Activated naive CD8-positive, alpha-beta T cell treated with anti-CD3 and anti-CD28 coated beads, Interleukin-2, amount 50 U/mL, for 24 hours (primary cell): ENCODE measurements at regions not wholly inside any gene's neighbourhood (a gene's known extent, or its start where the extent isn't known, plus 50 kb on each side); places are given as distances from the start of the nearest gene placed in this dataset.

Experiments
- ATAC-seq: fragments of 150-1000 bp; cut with Tn5 transposase; one replicate; pipeline ENCODE4 v1.10.0; 2021
- DNase-seq: peaks from one replicate; pipeline ENCODE4 v3.0.0; 2021
- H3K27ac Mint-ChIP-seq: one replicate; pipeline ENCODE4 v1.8.0; 2021; ENCODE audit warnings: mild to moderate bottlenecking, mixed read lengths
- H3K27me3 Mint-ChIP-seq: one replicate; pipeline ENCODE4 v1.8.0; 2021; ENCODE audit warnings: mixed read lengths
- H3K36me3 Mint-ChIP-seq: one replicate; pipeline ENCODE4 v1.8.0; 2021; ENCODE audit warnings: low read depth, mixed read lengths
- H3K4me1 Mint-ChIP-seq: one replicate; pipeline ENCODE4 v1.8.0; 2021; ENCODE audit warnings: mixed read lengths
- H3K4me3 Mint-ChIP-seq: one replicate; pipeline ENCODE4 v1.8.0; 2021; ENCODE audit warnings: mild to moderate bottlenecking, moderate library complexity, mixed read lengths
- H3K9me3 Mint-ChIP-seq: one replicate; pipeline ENCODE4 v1.8.0; 2021; ENCODE audit warnings: mixed read lengths

- Mint-ChIP-seq H3K27ac (no peak overlapping the region), H3K9me3 (peaks cover 3% of the 10 kb centered on the region), H3K36me3 (no peaks in the 10 kb centered on the region), H3K4me3 (no peak overlapping the region), H3K27me3 (no peaks in the 10 kb centered on the region), H3K4me1 (no peaks in the 10 kb centered on the region)
- ATAC-seq (no peak), DNase-seq (no peak)
Observed at GRCh38 chr13:80009760-80010159, 331.2 kb downstream of the SPRY2 start.

- no peaks in the 10 kb centered on the region for H3K36me3 Mint-ChIP-seq
- DNase-seq (no peak), ATAC-seq (no peak)
- H3K27me3 Mint-ChIP-seq, result no peaks in the 10 kb centered on the region
- H3K27ac Mint-ChIP-seq, result no peak overlapping the region
- no peak overlapping the region for H3K4me3 Mint-ChIP-seq
- H3K4me1 Mint-ChIP-seq, result no peaks in the 10 kb centered on the region
- peaks cover 3% of the 10 kb centered on the region for H3K9me3 Mint-ChIP-seq
Observed at GRCh38 chr13:80006940-80007339, 334.0 kb downstream of the SPRY2 start.

DNA sequence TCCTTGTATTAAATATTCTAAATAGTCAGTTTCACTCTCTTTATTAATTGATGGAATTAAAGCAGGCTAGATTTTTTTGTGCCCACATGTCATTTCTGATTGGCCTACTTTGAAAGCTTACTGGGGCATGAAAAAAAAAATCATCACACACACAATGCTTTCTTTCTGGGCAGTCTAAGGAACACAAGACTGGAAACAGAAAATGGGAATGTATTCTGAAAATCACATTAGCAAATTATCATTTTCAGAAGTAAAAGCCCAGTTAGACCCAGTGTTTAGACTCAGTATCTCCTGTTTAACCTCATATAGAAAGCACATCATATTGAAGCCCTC lies 339.4 kb downstream of the SPRY2 start:
- DNase-seq (no peak), ATAC-seq (no peak)
- Mint-ChIP-seq H3K9me3 (peaks cover 3% of the 10 kb centered on the region), H3K4me3 (no peak overlapping the region), H3K27me3 (no peaks in the 10 kb centered on the region), H3K4me1 (no peaks in the 10 kb centered on the region), H3K36me3 (no peaks in the 10 kb centered on the region), H3K27ac (no peak overlapping the region)

DNA sequence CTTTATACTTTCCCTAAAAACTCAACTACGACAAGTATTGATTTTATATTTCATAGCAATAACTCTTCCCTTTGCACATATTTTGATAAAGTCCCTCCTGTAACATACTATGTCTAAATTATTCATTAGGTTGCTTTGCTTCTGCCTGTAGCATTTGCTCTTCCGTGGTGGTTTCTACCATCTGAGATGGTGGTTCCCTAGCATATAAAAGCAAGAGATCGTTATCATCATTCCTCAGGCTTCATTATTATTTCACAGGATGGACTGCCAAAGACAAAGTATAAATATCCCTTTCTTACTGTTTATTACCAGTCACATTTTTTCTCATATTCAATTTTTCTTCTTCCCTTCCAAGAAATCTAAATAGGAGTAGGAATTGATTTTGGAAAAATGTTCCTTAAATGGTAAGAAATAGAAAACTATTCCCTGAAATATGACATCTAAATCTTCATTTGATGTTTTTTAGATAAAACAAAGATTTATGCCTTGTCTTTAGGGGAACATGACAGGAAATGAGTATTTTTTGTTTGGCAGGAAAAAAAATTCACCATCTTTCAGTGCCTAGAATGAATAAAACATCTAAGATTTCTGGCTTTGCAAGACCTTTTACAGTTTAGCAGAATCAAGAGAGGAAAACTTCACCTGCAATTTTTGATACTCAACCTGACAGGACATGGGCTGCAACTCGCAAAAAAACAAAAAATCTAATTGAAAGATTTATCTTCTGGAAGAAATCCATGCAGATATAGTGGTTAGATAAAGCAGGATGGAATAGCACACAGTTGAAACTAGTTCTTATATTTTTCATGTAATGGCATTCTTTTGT lies 340.0 kb downstream of the SPRY2 start:
- ATAC-seq, result no peak
- Mint-ChIP-seq H3K27ac (no peak overlapping the region), H3K4me3 (no peak overlapping the region), H3K27me3 (no peaks in the 10 kb centered on the region), H3K36me3 (no peaks in the 10 kb centered on the region), H3K9me3 (peaks cover 3% of the 10 kb centered on the region), H3K4me1 (no peaks in the 10 kb centered on the region)
- DNase-seq, result no peak

- no peaks in the 10 kb centered on the region for H3K9me3 Mint-ChIP-seq
- ATAC-seq (no peak), DNase-seq (no peak)
- H3K4me1 Mint-ChIP-seq, result no peaks in the 10 kb centered on the region
- H3K36me3 Mint-ChIP-seq, result no peaks in the 10 kb centered on the region
- H3K4me3 Mint-ChIP-seq, result no peak overlapping the region
- no peak overlapping the region for H3K27ac Mint-ChIP-seq
- no peaks in the 10 kb centered on the region for H3K27me3 Mint-ChIP-seq
Observed at GRCh38 chr13:79999601-80000000, 341.3 kb downstream of the SPRY2 start.

- no peak overlapping the region for H3K4me3 Mint-ChIP-seq
- no peaks in the 10 kb centered on the region for H3K36me3 Mint-ChIP-seq
- ATAC-seq (no peak), DNase-seq (no peak)
- no peaks in the 10 kb centered on the region for H3K4me1 Mint-ChIP-seq
- no peak overlapping the region for H3K27ac Mint-ChIP-seq
- H3K9me3 Mint-ChIP-seq, result no peaks in the 10 kb centered on the region
- H3K27me3 Mint-ChIP-seq, result no peaks in the 10 kb centered on the region
Observed at GRCh38 chr13:79998381-79998880, 342.5 kb downstream of the SPRY2 start.

DNA sequence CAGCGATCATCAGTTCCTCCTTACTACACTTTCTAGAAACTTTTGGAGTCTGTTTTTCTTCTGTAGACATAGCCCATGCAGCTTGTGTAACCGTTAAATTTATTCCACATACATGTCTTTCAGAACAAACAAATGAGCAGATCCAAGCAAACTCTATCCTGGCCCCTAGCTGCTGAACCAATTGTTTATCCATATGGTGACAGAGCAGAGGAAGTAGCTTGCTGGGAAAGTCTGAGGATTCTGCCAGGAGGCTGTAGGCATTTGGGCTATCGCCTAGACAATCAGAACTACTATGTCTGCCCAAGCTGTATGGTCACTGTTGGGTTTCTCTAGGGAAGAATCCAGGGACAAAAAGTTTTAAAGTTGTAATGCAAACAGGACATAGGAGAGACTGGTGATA lies 343.7 kb downstream of the SPRY2 start:
- Mint-ChIP-seq H3K4me1 (no peaks in the 10 kb centered on the region), H3K27ac (no peak overlapping the region), H3K27me3 (no peaks in the 10 kb centered on the region), H3K4me3 (no peak overlapping the region), H3K36me3 (no peaks in the 10 kb centered on the region), H3K9me3 (no peaks in the 10 kb centered on the region)
- ATAC-seq (no peak), DNase-seq (no peak)

GRCh38 chr13:79995334-79995733 lies 345.6 kb downstream of the SPRY2 start:
- no peak overlapping the region for H3K4me3 Mint-ChIP-seq
- H3K27me3 Mint-ChIP-seq, result no peaks in the 10 kb centered on the region
- DNase-seq (no peak), ATAC-seq (no peak)
- no peak overlapping the region for H3K27ac Mint-ChIP-seq
- H3K4me1 Mint-ChIP-seq, result no peaks in the 10 kb centered on the region
- no peaks in the 10 kb centered on the region for H3K36me3 Mint-ChIP-seq
- H3K9me3 Mint-ChIP-seq, result no peaks in the 10 kb centered on the region

GRCh38 chr13:79992111-79992510 lies 348.8 kb downstream of the SPRY2 start:
- ATAC-seq (no peak), DNase-seq (no peak)
- Mint-ChIP-seq H3K36me3 (no peaks in the 10 kb centered on the region), H3K4me1 (no peaks in the 10 kb centered on the region), H3K4me3 (no peak overlapping the region), H3K27me3 (no peaks in the 10 kb centered on the region), H3K27ac (no peak overlapping the region), H3K9me3 (no peaks in the 10 kb centered on the region)

DNA sequence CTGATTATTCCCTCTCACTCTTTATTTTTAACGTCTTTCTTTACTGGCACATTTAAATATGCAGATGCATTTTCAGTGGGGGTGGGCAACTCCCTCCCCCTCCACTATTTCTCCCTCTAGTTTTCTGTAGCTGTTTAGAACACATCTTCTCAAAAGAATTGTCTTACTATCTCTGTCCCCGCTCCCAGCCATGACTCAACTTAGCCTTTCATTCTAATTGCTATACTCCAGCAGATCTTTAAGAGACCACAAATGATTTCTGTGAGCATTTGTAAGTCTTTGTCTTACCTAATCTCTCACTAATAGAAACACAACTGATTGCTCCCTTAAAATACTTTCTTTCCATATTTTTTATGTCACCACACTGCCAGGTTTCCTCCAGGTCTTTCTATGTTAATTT lies 350.9 kb downstream of the SPRY2 start:
- no peaks in the 10 kb centered on the region for H3K9me3 Mint-ChIP-seq
- ATAC-seq, result no peak

GRCh38 chr13:79989217-79989661 lies 351.7 kb downstream of the SPRY2 start:
- Mint-ChIP-seq H3K27ac (no peak overlapping the region), H3K4me3 (no peak overlapping the region), H3K36me3 (no peaks in the 10 kb centered on the region), H3K27me3 (no peaks in the 10 kb centered on the region), H3K4me1 (no peaks in the 10 kb centered on the region), H3K9me3 (no peaks in the 10 kb centered on the region)
- no peak for DNase-seq
- ATAC-seq, result no peak

More for the DNA sequence above, 350.9 kb downstream of the SPRY2 start:
- DNase-seq, result no peak
- Mint-ChIP-seq H3K27ac (no peak overlapping the region), H3K27me3 (no peaks in the 10 kb centered on the region), H3K4me3 (no peak overlapping the region), H3K4me1 (no peaks in the 10 kb centered on the region), H3K36me3 (no peaks in the 10 kb centered on the region)

GRCh38 chr13:79988573-79988972 lies 352.4 kb downstream of the SPRY2 start:
- Mint-ChIP-seq H3K4me1 (no peaks in the 10 kb centered on the region), H3K27me3 (no peaks in the 10 kb centered on the region), H3K27ac (no peak overlapping the region), H3K36me3 (no peaks in the 10 kb centered on the region), H3K9me3 (no peaks in the 10 kb centered on the region), H3K4me3 (no peak overlapping the region)
- ATAC-seq (no peak), DNase-seq (no peak)

DNA sequence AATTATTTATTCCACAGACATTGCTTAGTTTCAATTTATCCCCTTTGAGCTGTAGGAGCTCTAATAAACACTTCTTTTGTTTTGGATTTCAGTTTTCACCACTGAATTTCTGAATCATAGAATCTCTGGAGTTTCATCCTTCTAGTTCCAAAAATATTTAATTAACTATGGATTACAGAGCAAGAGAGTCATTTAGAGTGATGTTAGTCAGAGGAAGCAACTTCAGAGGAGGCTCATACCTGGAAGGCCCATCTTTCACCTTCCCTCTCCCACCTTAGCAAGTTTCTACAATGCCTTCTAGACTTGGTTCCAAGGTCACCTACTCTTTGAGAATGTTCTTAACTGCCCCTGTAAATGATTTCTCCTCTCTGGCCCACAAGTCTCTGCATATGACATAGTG lies 353.2 kb downstream of the SPRY2 start:
- no peaks in the 10 kb centered on the region for H3K4me1 Mint-ChIP-seq
- H3K9me3 Mint-ChIP-seq, result peaks cover 3% of the 10 kb centered on the region
- no peaks in the 10 kb centered on the region for H3K36me3 Mint-ChIP-seq
- no peak overlapping the region for H3K4me3 Mint-ChIP-seq
- H3K27ac Mint-ChIP-seq, result no peak overlapping the region
- H3K27me3 Mint-ChIP-seq, result no peaks in the 10 kb centered on the region
- ATAC-seq (no peak), DNase-seq (no peak)

DNA sequence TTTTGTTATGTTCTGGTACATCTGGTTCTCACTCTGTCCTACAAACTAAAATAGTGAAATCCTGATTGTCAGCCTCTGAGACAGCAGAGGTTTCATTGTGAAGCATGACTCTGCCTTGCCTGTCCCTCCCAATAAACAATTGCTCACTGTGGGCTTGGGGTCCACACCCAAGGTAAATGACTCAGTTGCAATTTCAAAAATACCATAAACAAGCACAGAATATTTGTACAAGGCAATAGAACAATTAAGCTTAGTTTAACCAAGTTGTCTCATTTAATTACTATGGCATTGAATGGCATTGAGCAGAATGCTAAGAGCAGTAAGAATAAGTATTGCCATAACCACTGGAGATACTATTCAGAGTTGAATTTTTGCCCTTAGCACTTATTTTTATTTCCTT lies 353.6 kb downstream of the SPRY2 start:
- no peaks in the 10 kb centered on the region for H3K36me3 Mint-ChIP-seq
- no peak overlapping the region for H3K27ac Mint-ChIP-seq
- DNase-seq, result no peak
- H3K4me3 Mint-ChIP-seq, result no peak overlapping the region
- no peak for ATAC-seq
- H3K9me3 Mint-ChIP-seq, result peaks cover 5% of the 10 kb centered on the region
- H3K4me1 Mint-ChIP-seq, result no peaks in the 10 kb centered on the region
- no peaks in the 10 kb centered on the region for H3K27me3 Mint-ChIP-seq

DNA sequence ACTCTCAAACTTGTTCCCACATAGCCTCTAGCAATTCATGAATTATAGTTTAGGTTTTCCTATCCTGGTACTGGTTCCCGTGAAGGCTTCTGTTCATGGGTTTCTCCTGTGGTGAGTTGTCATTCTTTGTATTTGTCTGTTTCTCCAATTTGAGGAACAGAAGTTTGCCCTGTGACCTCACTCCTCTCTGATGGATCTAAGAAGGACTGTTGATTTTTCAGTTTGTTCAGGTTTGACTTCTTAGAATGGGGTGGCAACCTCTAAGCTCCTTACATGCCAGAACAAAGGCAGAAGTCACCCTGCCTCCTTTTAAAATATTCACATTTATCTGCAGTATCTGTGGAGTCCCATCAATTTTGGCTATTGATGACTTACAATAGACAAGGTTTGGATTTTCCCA lies 354.0 kb downstream of the SPRY2 start:
- H3K27me3 Mint-ChIP-seq, result no peaks in the 10 kb centered on the region
- ATAC-seq (no peak), DNase-seq (no peak)
- peaks cover 8% of the 10 kb centered on the region for H3K9me3 Mint-ChIP-seq
- H3K36me3 Mint-ChIP-seq, result no peaks in the 10 kb centered on the region
- H3K4me3 Mint-ChIP-seq, result no peak overlapping the region
- no peaks in the 10 kb centered on the region for H3K4me1 Mint-ChIP-seq
- H3K27ac Mint-ChIP-seq, result no peak overlapping the region
